NCI-H82 (cell line): ENCODE measurements at regions not wholly inside any gene's neighbourhood (a gene's known extent, or its start where the extent isn't known, plus 50 kb on each side); places are given as distances from the start of the nearest gene placed in this dataset.
"Not testable (repeated sequence)": the region's sequence is repeated elsewhere in the genome, so short reads cannot be mapped to it uniquely, and the experiment has no call there.

Experiments
- DNase-seq: peaks from one replicate; lab custom pipeline; 2025; lab: John Stamatoyannopoulos, UW

- not testable (repeated sequence) for DNase-seq
Observed at GRCh38 chr11:3444420-3444744, 65.4 kb upstream of the ZNF195 start.

- DNase-seq, result not testable (repeated sequence)
Observed at GRCh38 chr11:3443700-3444419, 64.9 kb upstream of the ZNF195 start.

- DNase-seq, result not testable (repeated sequence)
Observed at GRCh38 chr11:3437441-3437840, 58.5 kb upstream of the ZNF195 start.

- DNase-seq, result no peak
Observed at GRCh38 chr11:3434976-3435375, 56.0 kb upstream of the ZNF195 start.

GRCh38 chr11:3429191-3429590 lies 50.2 kb upstream of the ZNF195 start:
- not testable (repeated sequence) for DNase-seq
